H1 (cell line): ENCODE measurements at regions not wholly inside any gene's neighbourhood (a gene's known extent, or its start where the extent isn't known, plus 50 kb on each side); places are given as distances from the start of the nearest gene placed in this dataset.

Source experiments
- CHD7 ChIP-seq: fragments of 300-600 bp; sonication (generic); IDR thresholded peaks from 2 replicates; pipeline ENCODE4 v1.7.1; 2012; ENCODE audit warnings: low read length, moderate library complexity, mild to moderate bottlenecking, inconsistent platforms; ENCODE audit not compliant: insufficient replicate concordance

GRCh38 chr6:34642427-34642826 is 54.1 kb downstream of the ILRUN start (continued):
- TF ChIP-seq CHD7, result no peak
